HG02678 (cell line): ENCODE measurements at regions not wholly inside any gene's neighbourhood (a gene's known extent, or its start where the extent isn't known, plus 50 kb on each side); places are given as distances from the start of the nearest gene placed in this dataset.
A peak's percentile ranks its signal among the peaks of the same experiment; 100 is the strongest.

Experiments
- ATAC-seq: cut with Tn5 transposase; IDR thresholded peaks from one replicate; pipeline ENCODE4 v1.9.1; 2021; ENCODE audit warnings: mild to moderate bottlenecking, moderate library complexity; ENCODE audit not compliant: unreplicated experiment

GRCh38 chr13:40206241-40207000 is 460.0 kb downstream of the FOXO1 start:
- peak; percentile 41 for ATAC-seq

GRCh38 chr13:40207001-40207478 is 459.4 kb downstream of the FOXO1 start:
- ATAC-seq = peak; percentile 60

GRCh38 chr13:40208517-40208916 is 457.9 kb downstream of the FOXO1 start:
- ATAC-seq = peak; percentile 61

GRCh38 chr13:40210865-40211585 is 455.4 kb downstream of the FOXO1 start:
- ATAC-seq = no peak

GRCh38 chr13:40211586-40211968 is 454.9 kb downstream of the FOXO1 start:
- ATAC-seq = no peak

GRCh38 chr13:40213779-40214178 is 452.7 kb downstream of the FOXO1 start:
- no peak for ATAC-seq

- no peak for ATAC-seq
Observed at GRCh38 chr13:40215311-40215710, 451.1 kb downstream of the FOXO1 start.

GRCh38 chr13:40215747-40216146 is 450.7 kb downstream of the FOXO1 start:
- ATAC-seq = no peak

- no peak for ATAC-seq
Observed at GRCh38 chr13:40217675-40218074, 448.8 kb downstream of the FOXO1 start.

- no peak for ATAC-seq
Observed at GRCh38 chr13:40220299-40220935, 446.0 kb downstream of the FOXO1 start.

- no peak for ATAC-seq
Observed at GRCh38 chr13:40221131-40221459, 445.3 kb downstream of the FOXO1 start.

- ATAC-seq = no peak
Observed at GRCh38 chr13:40221460-40222201, 444.8 kb downstream of the FOXO1 start.

GRCh38 chr13:40223585-40223984 is 442.9 kb downstream of the FOXO1 start:
- ATAC-seq = no peak

GRCh38 chr13:40228496-40228895 is 437.9 kb downstream of the FOXO1 start:
- ATAC-seq = no peak

- ATAC-seq = no peak
Observed at GRCh38 chr13:40228990-40229389, 437.5 kb downstream of the FOXO1 start.

- ATAC-seq = no peak
Observed at GRCh38 chr13:40230833-40231266, 435.6 kb downstream of the FOXO1 start.

- ATAC-seq = no peak
Observed at GRCh38 chr13:40231311-40231710, 435.1 kb downstream of the FOXO1 start.

GRCh38 chr13:40231751-40232150 is 434.7 kb downstream of the FOXO1 start:
- no peak for ATAC-seq

- ATAC-seq = no peak
Observed at GRCh38 chr13:40232311-40233040, 434.0 kb downstream of the FOXO1 start.

GRCh38 chr13:40233731-40234195 is 432.7 kb downstream of the FOXO1 start:
- no peak for ATAC-seq
